Thoracic aorta (tissue), 2 donors: ENCODE measurements at regions not wholly inside any gene's neighbourhood (a gene's known extent, or its start where the extent isn't known, plus 50 kb on each side); places are given as distances from the start of the nearest gene placed in this dataset.

Experiments used
- ATAC-seq: fragments of 150-250 bp; one replicate; pipeline ENCODE4 v1.8.0; 2017; ENCODE audit warnings: low read depth; ENCODE audit not compliant: insufficient number of reproducible peaks, low FRiP score
- DNase-seq: peaks from one replicate; pipeline ENCODE4 v3.0.0-alpha.2; 2020; ENCODE audit warnings: low spot score
- H3K27ac ChIP-seq, 2 donors: fragments of 200-600 bp; sonication (generic); 1 replicate in 1 of 2; 2 replicates in 1 of 2; pipeline ENCODE4 v1.5.1; 2016; ENCODE audit warnings: mild to moderate bottlenecking in 2 of 2, moderate library complexity in 2 of 2
- H3K27me3 ChIP-seq: fragments of 200-600 bp; sonication (generic); replicated peaks from 2 replicates; pipeline ENCODE4 v1.6.0; 2016; ENCODE audit warnings: mild to moderate bottlenecking; ENCODE audit not compliant: insufficient read depth
- H3K36me3 ChIP-seq: fragments of 200-600 bp; sonication (generic); one replicate; pipeline ENCODE4 v1.5.1; 2016
- H3K4me1 ChIP-seq, 2 donors: fragments of 200-600 bp; sonication (generic); 1 replicate in 1 of 2; 2 replicates in 1 of 2; pipeline versions ENCODE4 v1.5.1 to v1.6.0; 2016; ENCODE audit warnings: low read depth in 2 of 2, mild to moderate bottlenecking in 1 of 2; ENCODE audit not compliant: control insufficient read depth in 1 of 2
- H3K4me3 ChIP-seq: fragments of 200-600 bp; sonication (generic); 2 replicates; pipeline ENCODE4 v1.5.1; 2016; ENCODE audit warnings: mild to moderate bottlenecking
- H3K9me3 ChIP-seq: fragments of 200-600 bp; sonication (generic); 2 replicates; pipeline ENCODE4 v1.5.1; 2016
- CTCF ChIP-seq: fragments of 200-600 bp; sonication (generic); IDR thresholded peaks from one replicate; pipeline ENCODE4 v1.5.1; 2019; ENCODE audit warnings: antibody characterized with exemption

- Histone ChIP-seq H3K4me1 (no peaks in the 10 kb centered on the region), H3K4me3 (no peak overlapping the region), H3K9me3 (no peaks in the 10 kb centered on the region), H3K27me3 (no peaks in the 10 kb centered on the region), H3K36me3 (no peaks in the 10 kb centered on the region), H3K27ac (no peak overlapping the region)
- DNase-seq = no peak
- no peak for TF ChIP-seq CTCF
- no peak for ATAC-seq
Observed at GRCh38 chr1:238499021-238499420, 608.3 kb upstream of the ZP4 start.

- no peak for TF ChIP-seq CTCF
- ATAC-seq (no peak), DNase-seq (no peak)
- Histone ChIP-seq H3K4me3 (no peak overlapping the region), H3K27me3 (no peaks in the 10 kb centered on the region), H3K36me3 (no peaks in the 10 kb centered on the region), H3K4me1 (no peaks in the 10 kb centered on the region), H3K27ac (no peak overlapping the region), H3K9me3 (no peaks in the 10 kb centered on the region)
Observed at GRCh38 chr1:238492271-238492670, 601.5 kb upstream of the ZP4 start.

GRCh38 chr1:238491265-238491664 is 600.5 kb upstream of the ZP4 start:
- Histone ChIP-seq H3K9me3 (no peaks in the 10 kb centered on the region), H3K36me3 (no peaks in the 10 kb centered on the region)
- no peak for TF ChIP-seq CTCF

GRCh38 chr1:238489006-238489405 is 598.3 kb upstream of the ZP4 start:
- Histone ChIP-seq H3K27ac (no peak overlapping the region), H3K36me3 (no peaks in the 10 kb centered on the region), H3K27me3 (no peaks in the 10 kb centered on the region), H3K4me3 (no peak overlapping the region), H3K9me3 (no peaks in the 10 kb centered on the region), H3K4me1 (no peaks in the 10 kb centered on the region)
- no peak for ATAC-seq
- DNase-seq = no peak
- no peak for TF ChIP-seq CTCF

More at GRCh38 chr1:238491265-238491664, 600.5 kb upstream of the ZP4 start:
- Histone ChIP-seq H3K27ac (no peak overlapping the region), H3K4me1 (no peaks in the 10 kb centered on the region), H3K27me3 (no peaks in the 10 kb centered on the region), H3K4me3 (no peak overlapping the region)
- no peak for DNase-seq
- no peak for ATAC-seq

GRCh38 chr1:238488401-238488800 is 597.7 kb upstream of the ZP4 start:
- H3K27me3 ChIP-seq = no peaks in the 10 kb centered on the region
- no peaks in the 10 kb centered on the region for H3K9me3 ChIP-seq

More at GRCh38 chr1:238488401-238488800, 597.7 kb upstream of the ZP4 start:
- Histone ChIP-seq H3K27ac (no peak overlapping the region), H3K4me1 (no peaks in the 10 kb centered on the region), H3K36me3 (no peaks in the 10 kb centered on the region), H3K4me3 (no peak overlapping the region)
- DNase-seq (no peak), ATAC-seq (no peak)
- no peak for TF ChIP-seq CTCF
